ACHN (cell line): ENCODE measurements at regions not wholly inside any gene's neighbourhood (a gene's known extent, or its start where the extent isn't known, plus 50 kb on each side); places are given as distances from the start of the nearest gene placed in this dataset.
"Not testable (repeated sequence)": the region's sequence is repeated elsewhere in the genome, so short reads cannot be mapped to it uniquely, and the experiment has no call there.

Experiments used
- DNase-seq: peaks from one replicate; pipeline ENCODE4 v3.0.0-alpha.2; 2015
- in situ Hi-C: cut with HindIII; loops from 2 replicates; pipeline ENCODE4 v1.10.0; 2017; ENCODE audit warnings: low sequenced_read_pairs, low pct_ligation_motif_present, low pct_unique_long_range_greater_than_20kb

DNA sequence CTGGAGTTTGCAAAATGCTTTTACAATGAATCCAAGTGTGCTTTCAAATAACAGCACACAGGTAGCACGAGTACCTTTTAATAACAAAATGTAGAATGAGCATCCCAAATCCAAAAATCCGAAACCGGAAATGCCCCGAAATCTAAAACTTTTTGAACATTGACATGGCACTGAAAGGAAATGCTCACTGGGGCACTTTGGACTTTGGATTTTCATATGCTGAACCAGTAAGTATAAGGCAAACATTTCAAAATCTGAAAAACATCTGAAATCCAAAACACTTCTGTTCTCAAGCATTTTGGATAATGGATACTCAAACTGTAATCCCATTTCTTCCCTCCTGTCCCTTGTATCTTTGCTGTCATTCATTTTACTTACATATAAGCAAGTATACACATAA lies 50.1 kb downstream of the GCNT4 start:
- DNase-seq = no peak
- in situ Hi-C loops = no loop called here

GRCh38 chr5:74995926-74996325 lies 56.4 kb downstream of the GCNT4 start:
- DNase-seq = no peak
- in situ Hi-C loops = no loop called here

DNA sequence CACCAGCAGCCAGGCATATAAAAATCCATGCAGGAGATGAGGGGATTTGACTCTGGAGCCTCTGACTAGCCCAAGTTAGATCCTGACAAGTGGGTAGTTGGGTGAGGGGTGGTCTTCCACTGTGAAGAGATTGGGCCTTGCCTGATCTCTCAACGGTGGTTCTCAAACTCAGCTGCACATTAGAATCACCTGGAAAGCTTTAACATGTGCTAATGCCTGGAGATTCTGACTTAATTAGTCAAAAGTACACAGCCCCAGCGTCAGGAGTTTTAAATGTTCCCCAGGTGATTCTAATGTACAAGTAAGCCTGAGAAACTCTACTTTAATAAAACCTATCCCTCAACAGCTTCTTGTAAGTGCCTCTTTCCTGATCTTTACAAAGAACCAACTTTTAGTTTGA lies 57.5 kb downstream of the GCNT4 start:
- DNase-seq = no peak
- in situ Hi-C loops = no loop called here

DNA sequence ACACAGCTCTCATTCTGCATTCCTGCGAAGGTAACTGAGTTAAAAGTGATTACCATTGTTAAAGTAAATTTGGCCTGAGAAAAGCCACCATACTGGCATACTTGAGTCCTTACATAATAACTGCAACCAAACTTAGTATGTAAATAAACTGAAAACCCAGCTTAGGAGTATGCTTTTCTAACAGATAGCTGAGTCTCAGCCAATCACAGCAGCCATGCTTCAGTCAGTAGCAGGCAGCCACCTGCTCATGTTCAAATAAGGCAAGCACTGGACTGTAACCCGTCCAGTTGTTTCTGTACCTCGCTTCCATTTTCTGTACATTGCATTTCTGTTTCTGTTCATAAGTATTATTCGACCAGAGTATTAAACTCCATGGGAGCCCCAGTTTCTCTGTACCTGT lies 58.6 kb downstream of the GCNT4 start:
- no peak for DNase-seq
- in situ Hi-C loops = no loop called here

DNA sequence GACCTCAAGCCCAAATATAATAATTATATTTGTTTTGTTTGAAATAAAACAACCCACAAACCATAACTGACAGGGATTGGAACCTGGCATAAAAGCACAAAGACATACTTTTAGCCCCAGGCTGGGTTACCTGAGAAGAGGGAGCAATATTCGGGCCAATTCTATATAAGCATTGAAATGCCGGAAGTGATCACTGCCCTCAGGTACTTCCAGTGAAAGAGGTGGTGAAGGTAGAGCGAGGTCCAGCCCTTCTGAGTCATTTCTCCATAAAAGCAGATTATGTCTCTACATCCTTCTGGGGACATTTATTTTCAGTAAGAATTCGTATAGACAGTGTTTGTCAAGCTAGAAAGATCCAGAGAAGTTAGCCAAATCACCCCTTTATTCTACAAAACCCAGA lies 59.6 kb downstream of the GCNT4 start:
- no peak for DNase-seq
- in situ Hi-C loops = no loop called here

DNA sequence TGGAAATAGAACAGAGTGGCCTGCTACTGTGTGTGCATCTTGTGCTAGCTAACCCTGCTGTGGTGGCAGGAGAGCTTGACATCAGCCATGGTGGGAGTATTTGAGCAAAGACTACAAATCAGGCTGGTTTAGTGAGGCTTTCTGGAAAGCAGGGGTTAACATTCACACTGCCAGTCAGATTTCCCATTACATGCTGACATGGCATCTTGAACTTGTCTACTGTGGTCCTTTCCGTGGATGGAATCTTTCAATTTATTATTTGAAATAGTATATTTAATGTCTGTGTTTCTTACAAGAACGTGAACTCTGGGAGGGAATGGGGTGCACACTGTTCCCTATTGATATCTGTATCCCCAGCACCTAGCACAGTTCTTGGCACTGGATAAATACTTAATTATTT lies 60.8 kb downstream of the GCNT4 start:
- in situ Hi-C loops = no loop called here
- DNase-seq = no peak

GRCh38 chr5:74990194-74990593 lies 62.2 kb downstream of the GCNT4 start:
- no peak for DNase-seq
- in situ Hi-C loops = no loop called here

GRCh38 chr5:74988273-74988983 lies 63.9 kb downstream of the GCNT4 start:
- no peak for DNase-seq
- in situ Hi-C loops = no loop called here

- in situ Hi-C loops = no loop called here
- no peak for DNase-seq
These were observed 74.0 kb downstream of the GCNT4 start for GRCh38 chr5:74978345-74978744.

DNA sequence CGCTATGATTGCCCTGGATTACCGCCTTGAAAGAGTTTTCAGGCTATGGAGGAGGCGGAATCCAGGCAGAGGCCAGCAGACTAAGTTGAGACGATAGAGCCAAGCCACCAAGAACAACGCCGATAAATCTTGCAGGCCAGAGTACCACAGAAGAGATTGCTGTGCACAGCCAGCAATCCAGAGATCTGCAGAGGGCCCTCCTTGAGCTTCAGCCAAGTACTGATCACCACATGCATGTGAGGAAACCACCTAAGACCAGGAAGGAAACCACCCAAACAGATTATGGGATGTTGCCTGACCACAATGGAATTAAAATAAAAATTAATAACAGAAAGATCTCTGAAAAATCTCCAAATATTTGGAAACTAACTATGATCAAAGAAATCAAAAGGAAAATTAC lies 74.9 kb downstream of the GCNT4 start:
- no peak for DNase-seq
- in situ Hi-C loops = no loop called here

- no peak for DNase-seq
- in situ Hi-C loops = no loop called here
These were observed 75.7 kb downstream of the GCNT4 start for GRCh38 chr5:74976651-74977050.

- in situ Hi-C loops = no loop called here
- no peak for DNase-seq
These were observed 76.8 kb downstream of the GCNT4 start for GRCh38 chr5:74975582-74975981.

DNA sequence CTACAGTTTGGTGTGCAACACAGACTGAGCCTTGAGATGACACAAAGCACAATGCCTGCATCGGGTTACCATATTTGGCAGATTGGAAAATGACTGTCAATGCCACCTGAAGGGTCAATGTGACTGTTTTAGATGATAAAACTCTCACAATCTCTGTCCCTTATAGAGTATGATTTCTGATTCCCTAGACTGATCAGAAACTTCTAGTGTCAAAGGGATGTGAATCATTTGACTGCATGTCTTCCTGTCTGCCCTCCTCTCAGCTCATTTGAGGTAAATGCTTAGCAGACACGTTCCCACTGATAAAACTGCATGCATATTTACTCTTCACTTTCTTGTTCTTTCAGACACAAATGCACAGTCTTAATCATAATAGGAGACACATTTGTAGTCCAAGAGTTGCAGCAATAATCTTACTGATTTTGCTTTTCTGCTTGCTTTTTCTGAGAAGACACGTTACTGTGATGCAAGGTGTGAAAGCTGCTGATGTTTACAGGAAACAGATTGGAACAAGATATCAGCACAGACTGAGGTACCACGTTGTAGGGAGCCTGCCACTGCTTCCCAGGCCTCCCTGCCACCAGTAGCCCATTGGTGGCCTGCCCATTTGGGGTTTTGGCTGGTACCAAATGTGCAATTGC lies 77.8 kb downstream of the GCNT4 start:
- in situ Hi-C loops = no loop called here

DNA sequence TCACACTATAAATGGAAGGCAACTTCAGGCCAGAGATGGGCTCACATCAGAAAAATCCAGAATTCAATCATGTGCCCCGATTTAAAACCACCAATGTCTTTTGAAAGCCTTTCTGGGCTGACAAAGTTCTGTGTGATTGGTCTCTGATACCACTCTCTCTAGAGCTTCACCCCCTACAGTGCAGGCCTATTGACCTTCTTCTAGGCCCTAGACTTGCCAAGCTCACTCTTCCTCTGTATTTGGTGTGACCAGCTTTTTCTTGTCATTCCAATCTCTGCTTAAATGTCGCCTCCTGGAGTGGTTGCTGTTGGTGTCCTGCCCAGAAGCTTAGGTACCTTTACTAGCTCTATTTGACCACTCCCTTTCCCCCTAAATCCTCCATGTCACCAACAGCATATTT lies 78.7 kb downstream of the GCNT4 start:
- in situ Hi-C loops = no loop called here

More for the DNA sequence above, 77.8 kb downstream of the GCNT4 start:
- DNase-seq = no peak

DNA sequence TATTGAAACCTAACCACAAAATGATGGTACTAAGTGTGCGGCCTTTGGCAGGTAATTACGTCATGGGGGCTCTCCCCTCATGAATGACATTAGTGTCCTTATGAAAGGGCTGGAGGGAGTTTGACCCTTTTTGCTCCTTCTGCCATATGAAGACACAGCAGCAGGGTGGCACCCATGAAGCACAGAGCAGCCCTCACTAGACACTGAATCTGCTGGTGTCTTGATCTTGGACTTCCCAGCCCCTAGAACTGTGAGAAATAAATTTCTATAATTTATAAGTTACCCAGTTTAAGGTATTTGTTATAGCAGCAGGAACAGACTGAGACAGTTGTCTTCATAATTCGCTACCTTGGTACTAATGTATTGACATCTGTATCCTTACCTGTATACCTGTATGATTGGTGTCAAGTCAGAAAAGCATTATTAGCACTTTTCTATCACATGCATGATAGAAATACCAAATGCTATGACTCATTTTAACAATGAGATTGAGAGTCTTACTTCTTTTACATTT lies 80.4 kb downstream of the GCNT4 start:
- in situ Hi-C loops = no loop called here

More for the DNA sequence above, 78.7 kb downstream of the GCNT4 start:
- DNase-seq = no peak

DNA sequence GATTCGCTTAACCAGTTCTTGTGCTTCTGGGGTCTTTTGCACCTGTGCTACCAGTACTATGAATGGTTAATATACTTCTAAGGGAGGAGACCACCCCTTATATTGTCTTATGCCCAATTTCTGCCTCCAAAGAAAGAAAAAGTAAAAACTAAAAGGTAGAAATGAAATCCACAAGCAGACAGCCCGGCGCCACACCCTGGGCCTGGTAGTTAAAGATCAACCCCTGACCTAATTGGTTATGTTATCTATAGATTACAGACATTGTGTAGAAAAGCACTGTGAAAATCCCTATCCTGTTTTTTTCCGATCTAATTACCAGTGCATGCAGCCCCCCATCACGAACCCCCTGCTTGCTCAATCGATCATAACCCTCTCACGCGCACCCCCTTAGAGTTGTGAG lies 81.5 kb downstream of the GCNT4 start:
- DNase-seq, in situ Hi-C loops: not testable (repeated sequence)

More for the DNA sequence above, 80.4 kb downstream of the GCNT4 start:
- no peak for DNase-seq

DNA sequence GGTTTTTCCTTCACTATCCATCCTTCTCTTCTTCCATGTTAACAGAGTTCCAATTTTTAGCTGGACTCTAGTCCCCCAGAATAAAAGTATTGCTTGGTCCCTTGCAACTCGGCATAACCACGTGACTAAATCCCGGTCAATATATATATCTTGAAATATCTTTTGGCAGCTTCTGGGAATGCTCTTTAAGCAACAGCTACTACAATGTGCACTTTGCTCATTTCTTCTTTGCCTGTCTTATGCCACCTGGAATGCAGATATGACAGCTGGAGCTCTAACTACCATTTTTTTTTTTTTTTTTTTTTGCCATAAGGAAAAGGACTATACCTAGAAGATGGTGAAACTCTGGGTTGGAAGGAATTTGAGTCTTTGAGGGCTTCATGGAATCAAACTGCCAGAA lies 82.6 kb downstream of the GCNT4 start:
- DNase-seq = no peak
- in situ Hi-C loops = no loop called here

GRCh38 chr5:74966141-74967026 lies 86.0 kb downstream of the GCNT4 start:
- in situ Hi-C loops = no loop called here
- DNase-seq = no peak

- in situ Hi-C loops = no loop called here
- DNase-seq = no peak
These were observed 89.0 kb downstream of the GCNT4 start for GRCh38 chr5:74963407-74963806.
